SK-N-SH (cell line): ENCODE measurements at regions not wholly inside any gene's neighbourhood (a gene's known extent, or its start where the extent isn't known, plus 50 kb on each side); places are given as distances from the start of the nearest gene placed in this dataset.

Experiments used
- CTCF ChIA-PET: fragments of 300-600, 350-600 bp; formaldehyde crosslinking; extraction: SDS; loops from one replicate; lab custom pipeline; 2021; lab: Yijun Ruan, JAX
- POLR2A ChIA-PET: fragments of 350-600 bp; sonication (Branson Sonifier 250); formaldehyde crosslinking; extraction: SDS; loops from one replicate; lab custom pipeline; 2020; ENCODE audit warnings: antibody characterized with exemption, inconsistent platforms; lab: Yijun Ruan, JAX
- DNase-seq: peaks from one replicate; pipeline ENCODE4 v3.0.0; 2012
- H2AFZ ChIP-seq: fragments of 200-600 bp; sonication (generic); 2 replicates; pipeline ENCODE4 v1.8.1; 2016; ENCODE audit warnings: antibody characterized with exemption, mild to moderate bottlenecking, low read depth
- H3F3A ChIP-seq: fragments of 200-600 bp; sonication (generic); replicated peaks from 2 replicates; pipeline ENCODE3; 2016; ENCODE audit warnings: antibody characterized with exemption, mild to moderate bottlenecking; ENCODE audit not compliant: insufficient read depth
- H3K27ac ChIP-seq, 2 experiments: fragments of 200-500 bp in 1 of 2; fragments of 200-600 bp in 1 of 2; sonication (Bioruptor generic) in 1 of 2; sonication (generic), shearing (Covaris generic) in 1 of 2; 2 replicates each; pipeline versions ENCODE4 v1.5.1 to v1.6.1; 2014 to 2016; ENCODE audit warnings: low read depth in 2 of 2, inconsistent platforms in 1 of 2, low read length in 1 of 2, mild to moderate bottlenecking in 1 of 2, mixed read lengths in 1 of 2
- H3K27me3 ChIP-seq: fragments of 200-600 bp; sonication (generic), shearing (Covaris generic); 2 replicates; pipeline ENCODE4 v1.6.1; 2016; ENCODE audit warnings: mixed run types; ENCODE audit not compliant: insufficient read depth
- H3K36me3 ChIP-seq, 2 experiments: fragments of 200-500 bp in 1 of 2; fragments of 200-600 bp in 1 of 2; sonication (Bioruptor generic) in 1 of 2; sonication (generic) in 1 of 2; replicated peaks in 1 of 2; 2 replicates each; pipeline versions ENCODE3 to v1.5.1; 2014 to 2016; ENCODE audit warnings: low read length in 1 of 2, mild to moderate bottlenecking in 1 of 2; ENCODE audit not compliant: insufficient read depth in 2 of 2, control insufficient read depth in 1 of 2
- H3K4me1 ChIP-seq, 2 experiments: fragments of 200-500 bp in 1 of 2; fragments of 200-600 bp in 1 of 2; sonication (Bioruptor generic) in 1 of 2; sonication (generic), shearing (Covaris generic) in 1 of 2; 2 replicates each; pipeline versions ENCODE4 v1.5.1 to v1.6.1; 2014 to 2016; ENCODE audit warnings: low read depth in 1 of 2, low read length in 1 of 2, mixed run types in 1 of 2; ENCODE audit not compliant: insufficient read depth in 2 of 2, control insufficient read depth in 1 of 2
- H3K4me2 ChIP-seq: fragments of 200-600 bp; sonication (generic), shearing (Covaris generic); 2 replicates; pipeline ENCODE4 v1.6.1; 2017; ENCODE audit warnings: mixed run types
- H3K4me3 ChIP-seq, 2 experiments: fragments of 200-500 bp in 1 of 2; fragments of 200-600 bp in 1 of 2; sonication (Bioruptor generic) in 1 of 2; sonication (generic), shearing (Covaris generic) in 1 of 2; 2 replicates each; pipeline versions ENCODE4 v1.5.1 to v1.8.1; 2014 to 2016; ENCODE audit warnings: low read depth in 2 of 2, inconsistent platforms in 1 of 2, low read length in 1 of 2, mild to moderate bottlenecking in 1 of 2, mixed read lengths in 1 of 2, moderate library complexity in 1 of 2
- H3K79me2 ChIP-seq: fragments of 200-600 bp; sonication (generic); 2 replicates; pipeline ENCODE4 v1.8.1; 2017; ENCODE audit warnings: mild to moderate bottlenecking; ENCODE audit not compliant: insufficient read depth
- H3K9ac ChIP-seq: fragments of 200-600 bp; sonication (generic); 2 replicates; pipeline ENCODE4 v1.6.1; 2017; ENCODE audit warnings: mixed run types
- H3K9me2 ChIP-seq: fragments of 200-600 bp; sonication (generic); 2 replicates; pipeline ENCODE4 v1.6.1; 2017; ENCODE audit warnings: mixed run types
- H3K9me3 ChIP-seq: fragments of 200-600 bp; sonication (generic); 2 replicates; pipeline ENCODE4 v1.6.1; 2017; ENCODE audit warnings: mixed run types, mild to moderate bottlenecking, moderate library complexity
- H4K20me1 ChIP-seq: fragments of 200-600 bp; sonication (generic); 2 replicates; pipeline ENCODE4 v1.6.1; 2017; ENCODE audit warnings: mild to moderate bottlenecking, mixed run types; ENCODE audit not compliant: insufficient read depth
- EZH2phosphoT487 ChIP-seq: fragments of 200-600 bp; sonication (generic); IDR thresholded peaks from 2 replicates; pipeline ENCODE4 v1.6.1; 2017; ENCODE audit warnings: low read depth, mixed run types, mild to moderate bottlenecking, antibody characterized with exemption, moderate library complexity, borderline replicate concordance
- FOSL2 ChIP-seq: IDR thresholded peaks from 2 replicates; pipeline ENCODE4 v1.4.0; 2012; ENCODE audit warnings: low read depth, mild to moderate bottlenecking, moderate library complexity, borderline replicate concordance
- FOXJ3 ChIP-seq: sonication (generic); formaldehyde crosslinking; IDR thresholded peaks from 2 replicates; pipeline ENCODE4 v1.5.1; 2020; ENCODE audit warnings: mild to moderate bottlenecking, missing genetic modification reagents
- GATA2 ChIP-seq: sonication (generic); formaldehyde crosslinking; IDR thresholded peaks from 2 replicates; pipeline ENCODE4 v1.5.0; 2020; ENCODE audit warnings: mild to moderate bottlenecking, missing genetic modification reagents
- JUND ChIP-seq: IDR thresholded peaks from 2 replicates; pipeline ENCODE4 v1.4.0; 2012
- MEF2A ChIP-seq: IDR thresholded peaks from 2 replicates; pipeline ENCODE4 v1.4.0; 2012; ENCODE audit warnings: low read depth, borderline replicate concordance
- NFIC ChIP-seq: IDR thresholded peaks from 2 replicates; pipeline ENCODE4 v1.4.0; 2012; ENCODE audit warnings: borderline replicate concordance
- POLR2AphosphoS5 ChIP-seq: IDR thresholded peaks from 2 replicates; pipeline ENCODE4 v1.6.1; 2012; ENCODE audit warnings: low read depth, low read length
- RAD21 ChIP-seq: IDR thresholded peaks from 2 replicates; pipeline ENCODE4 v1.6.1; 2012; ENCODE audit warnings: mild to moderate bottlenecking, low read length
- RXRA ChIP-seq: IDR thresholded peaks from 2 replicates; pipeline ENCODE4 v1.4.0; 2012; ENCODE audit warnings: low read depth, mild to moderate bottlenecking, borderline replicate concordance
- TAF1 ChIP-seq: IDR thresholded peaks from 2 replicates; pipeline ENCODE4 v1.6.1; 2012; ENCODE audit warnings: low read depth, mild to moderate bottlenecking, low read length, moderate library complexity, borderline replicate concordance
- TEAD4 ChIP-seq: IDR thresholded peaks from 2 replicates; pipeline ENCODE4 v1.4.0; 2012; ENCODE audit warnings: mild to moderate bottlenecking, borderline replicate concordance; ENCODE audit not compliant: insufficient read depth
- USF1 ChIP-seq: IDR thresholded peaks from 2 replicates; pipeline ENCODE4 v1.4.0; 2012; ENCODE audit warnings: low read depth, borderline replicate concordance
- YY1 ChIP-seq: IDR thresholded peaks from 2 replicates; pipeline ENCODE4 v1.4.0; 2012; ENCODE audit warnings: low read depth, mild to moderate bottlenecking
- ZBTB33 ChIP-seq: IDR thresholded peaks from 2 replicates; pipeline ENCODE4 v1.4.0; 2012; ENCODE audit warnings: low read depth, borderline replicate concordance
- WGBS: methylation state at CpG from one replicate; pipeline ENCODE4 v1.1.6; 2017; ENCODE audit warnings: low lambda C conversion rate; 5-methylcytosine and 5-hydroxymethylcytosine counted together
- TF ChIP-seq, protein P1 (sequence below): IDR thresholded peaks from 2 replicates; pipeline ENCODE4 v1.4.0; 2012; ENCODE audit warnings: low read depth
- TF ChIP-seq, protein P2 (sequence below): IDR thresholded peaks from 2 replicates; pipeline ENCODE4; 2012

DNA sequence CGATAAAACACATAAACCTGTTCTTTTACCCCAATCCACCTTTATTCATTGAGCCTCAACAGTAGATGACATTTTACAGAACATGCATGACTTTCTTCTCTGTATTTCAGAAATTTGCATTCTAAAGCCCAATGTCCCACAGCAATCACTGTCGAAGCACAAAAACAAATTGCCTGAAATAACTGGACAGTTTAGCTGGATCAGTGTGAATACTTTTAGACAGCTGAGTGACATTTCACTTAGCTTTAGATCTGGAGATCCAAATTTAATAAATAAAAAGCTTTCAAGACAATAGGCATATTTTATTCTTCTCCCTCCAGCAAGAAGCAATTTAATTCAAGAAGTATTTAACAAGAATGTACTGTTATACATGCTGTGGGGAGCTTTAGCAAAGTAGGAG lies 109.1 kb upstream of the FSCB start:
- Histone ChIP-seq H3K36me3 (no peaks in the 10 kb centered on the region), H3K9me2 (no peaks in the 10 kb centered on the region), H4K20me1 (no peaks in the 10 kb centered on the region), H3F3A (no peaks in the 10 kb centered on the region), H3K4me2 (no peak overlapping the region), H3K4me3 (no peak overlapping the region), H3K9ac (no peak overlapping the region), H3K79me2 (no peaks in the 10 kb centered on the region), H3K9me3 (no peaks in the 10 kb centered on the region), H2AFZ (no peak overlapping the region), H3K4me1 (peaks cover 0 to 10% of the 10 kb centered on the region in 2 experiments; a peak in 1 of 4 replicates), H3K27ac (no peak overlapping the region), H3K27me3 (no peaks in the 10 kb centered on the region)
- no peak for TF ChIP-seq TEAD4
- no peak for TF ChIP-seq FOXJ3 (CRISPR knock-in tag)
- no peak for TF ChIP-seq MEF2A
- no peak for TF ChIP-seq YY1
- TF ChIP-seq, protein P1, sequence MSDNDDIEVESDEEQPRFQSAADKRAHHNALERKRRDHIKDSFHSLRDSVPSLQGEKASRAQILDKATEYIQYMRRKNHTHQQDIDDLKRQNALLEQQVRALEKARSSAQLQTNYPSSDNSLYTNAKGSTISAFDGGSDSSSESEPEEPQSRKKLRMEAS, result no peak
- no peak for TF ChIP-seq JUND
- TF ChIP-seq EZH2phosphoT487, result no peak
- CTCF ChIA-PET, result no interaction called here
- 9% methylated on average over 2 of the region's 2 CpGs for WGBS
- POLR2A ChIA-PET, result no interaction called here
- DNase-seq, result no peak

DNA sequence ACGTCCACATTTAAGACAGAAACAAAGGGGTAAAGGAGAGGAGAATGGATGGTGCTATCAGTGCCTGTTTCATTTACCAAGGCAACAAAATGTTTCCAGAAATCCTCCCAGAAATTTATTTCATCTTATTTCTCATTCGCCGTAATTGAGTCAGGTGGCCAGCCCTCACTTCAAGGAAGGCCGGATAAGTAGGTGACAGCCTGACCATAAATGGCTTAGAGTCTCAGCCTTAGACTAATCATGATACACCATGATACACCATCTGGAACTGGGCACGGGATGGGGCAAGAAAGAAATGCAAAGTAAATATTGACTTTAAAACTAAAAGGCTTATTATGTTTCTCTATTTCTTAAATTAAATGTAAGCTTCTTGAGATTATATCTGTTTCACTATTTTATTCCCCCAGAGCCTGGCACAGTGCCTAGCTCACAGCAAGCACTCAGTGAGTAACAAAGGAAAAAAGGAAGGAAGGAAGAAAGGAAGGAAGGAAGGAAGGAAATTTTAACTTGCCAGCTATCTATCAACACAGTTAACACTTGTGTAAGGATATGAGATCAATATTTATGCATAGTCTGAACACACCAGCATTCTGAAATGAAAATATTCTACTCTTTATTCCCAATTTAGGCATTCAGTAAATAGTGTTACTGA lies 106.1 kb upstream of the FSCB start:
- no peaks in the 10 kb centered on the region for H3K79me2 ChIP-seq
- H3K27me3 ChIP-seq, result no peaks in the 10 kb centered on the region
- H3K9me2 ChIP-seq, result no peaks in the 10 kb centered on the region
- TF ChIP-seq NFIC (no peak), RAD21 (no peak), ZBTB33 (no peak), RXRA (no peak), USF1 (no peak), YY1 (no peak), GATA2 (CRISPR knock-in tag) (no peak), TAF1 (no peak), POLR2AphosphoS5 (no peak), TEAD4 (no peak), FOSL2 (no peak)
- TF ChIP-seq, protein P2, sequence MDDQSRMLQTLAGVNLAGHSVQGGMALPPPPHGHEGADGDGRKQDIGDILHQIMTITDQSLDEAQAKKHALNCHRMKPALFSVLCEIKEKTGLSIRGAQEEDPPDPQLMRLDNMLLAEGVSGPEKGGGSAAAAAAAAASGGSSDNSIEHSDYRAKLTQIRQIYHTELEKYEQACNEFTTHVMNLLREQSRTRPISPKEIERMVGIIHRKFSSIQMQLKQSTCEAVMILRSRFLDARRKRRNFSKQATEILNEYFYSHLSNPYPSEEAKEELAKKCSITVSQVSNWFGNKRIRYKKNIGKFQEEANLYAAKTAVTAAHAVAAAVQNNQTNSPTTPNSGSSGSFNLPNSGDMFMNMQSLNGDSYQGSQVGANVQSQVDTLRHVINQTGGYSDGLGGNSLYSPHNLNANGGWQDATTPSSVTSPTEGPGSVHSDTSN, result no peak
- CTCF ChIA-PET, result interaction anchor here (0.9 kb wide), 1 partner anchor 8 kb away, joined by 3 read pairs; no protein-coding TSS in a partner anchor
- no peaks in the 10 kb centered on the region for H3K9me3 ChIP-seq
- no peaks in the 10 kb centered on the region for H3F3A ChIP-seq
- no peak overlapping the region for H3K4me2 ChIP-seq
- no peaks in the 10 kb centered on the region for H3K36me3 ChIP-seq
- POLR2A ChIA-PET, result no interaction called here
- DNase-seq, result no peak
- peaks cover 0 to 10% of the 10 kb centered on the region in 2 experiments; a peak in 1 of 4 replicates for H3K4me1 ChIP-seq
- WGBS, result 6% methylated on average over 5 of the region's 5 CpGs
- H3K4me3 ChIP-seq, result no peak overlapping the region
- no peaks in the 10 kb centered on the region for H4K20me1 ChIP-seq
- no peak overlapping the region for H3K27ac ChIP-seq
- no peak overlapping the region for H2AFZ ChIP-seq
- H3K9ac ChIP-seq, result no peak overlapping the region
